ENCODE measurements at regions not wholly inside any gene's neighbourhood (a gene's known extent, or its start where the extent isn't known, plus 50 kb on each side); places are given as distances from the start of the nearest gene placed in this dataset.

- no peak for DNase-seq (ENCODE audit: extremely low read depth, low read depth)
Measured at GRCh38 chr9:129490583-129491486, 130.1 kb downstream of the C9orf50 start.

GRCh38 chr9:129489838-129490582 lies 130.9 kb downstream of the C9orf50 start:
- no peak for DNase-seq (ENCODE audit: extremely low read depth, low read depth)

GRCh38 chr9:129487658-129488483 lies 133.0 kb downstream of the C9orf50 start:
- DNase-seq (ENCODE audit: extremely low read depth, low read depth), result no peak

- peak; percentile 82 for DNase-seq (ENCODE audit: extremely low read depth, low read depth)
Measured at GRCh38 chr9:129486756-129487657, 133.9 kb downstream of the C9orf50 start.

- no peak for DNase-seq (ENCODE audit: extremely low read depth, low read depth)
Measured at GRCh38 chr9:129485145-129485774, 135.6 kb downstream of the C9orf50 start.

GRCh38 chr9:129484352-129485000 lies 136.4 kb downstream of the C9orf50 start:
- DNase-seq (ENCODE audit: extremely low read depth, low read depth), result no peak

- DNase-seq (ENCODE audit: extremely low read depth, low read depth), result peak; percentile 86
Measured at GRCh38 chr9:129483415-129484351, 137.2 kb downstream of the C9orf50 start.

GRCh38 chr9:129482521-129483414 lies 138.1 kb downstream of the C9orf50 start:
- DNase-seq (ENCODE audit: extremely low read depth, low read depth), result peak; percentile 76

GRCh38 chr9:129481810-129482511 lies 138.9 kb downstream of the C9orf50 start:
- no peak for DNase-seq (ENCODE audit: extremely low read depth, low read depth)

- DNase-seq (ENCODE audit: extremely low read depth, low read depth), result no peak
Measured at GRCh38 chr9:129481424-129481809, 139.5 kb downstream of the C9orf50 start.

- DNase-seq (ENCODE audit: extremely low read depth, low read depth), result no peak
Measured at GRCh38 chr9:129480745-129481144, 140.2 kb downstream of the C9orf50 start.

GRCh38 chr9:129480227-129480626 lies 140.7 kb downstream of the C9orf50 start:
- no peak for DNase-seq (ENCODE audit: extremely low read depth, low read depth)

GRCh38 chr9:129479631-129480011 lies 141.3 kb downstream of the C9orf50 start:
- DNase-seq (ENCODE audit: extremely low read depth, low read depth), result no peak

- DNase-seq (ENCODE audit: extremely low read depth, low read depth), result no peak
Measured at GRCh38 chr9:129478961-129479630, 141.8 kb downstream of the C9orf50 start.

- no peak for DNase-seq (ENCODE audit: extremely low read depth, low read depth)
Measured at GRCh38 chr9:129478461-129478860, 142.4 kb downstream of the C9orf50 start.

Measured in NCI-H460 (cell line).